T-helper 2 cell (primary cell): ENCODE measurements at regions not wholly inside any gene's neighbourhood (a gene's known extent, or its start where the extent isn't known, plus 50 kb on each side); places are given as distances from the start of the nearest gene placed in this dataset.

ENCODE experiments used
- DNase-seq, 5 experiments: peaks; one replicate each; pipeline versions ENCODE4 v3.0.0 to v3.0.0-alpha.2; 2012 to 2022

GRCh38 chr3:189118896-189119295 lies 52.9 kb upstream of the TPRG1 start:
- DNase-seq = no peak

- DNase-seq = no peak
Measured at GRCh38 chr3:189119950-189120349, 51.8 kb upstream of the TPRG1 start.

DNA sequence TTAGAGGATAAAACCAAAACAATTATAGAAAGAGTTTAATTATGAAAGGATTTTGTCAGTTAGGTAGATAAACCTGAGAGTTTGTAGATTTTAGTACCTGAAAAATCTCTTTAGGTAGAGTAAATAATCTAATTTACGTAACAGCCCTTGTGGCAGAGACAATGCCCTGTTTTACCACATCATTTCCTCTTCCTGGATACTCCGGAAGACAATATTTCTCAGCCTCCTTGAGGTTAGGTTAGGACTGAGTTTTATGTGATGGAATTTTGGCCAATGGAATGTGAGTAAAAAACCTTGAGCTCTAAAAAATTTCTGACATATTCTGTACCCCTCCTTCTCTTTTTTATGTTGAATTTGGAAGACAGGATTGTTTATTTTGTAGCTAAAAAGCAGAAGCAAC lies 50.7 kb upstream of the TPRG1 start:
- DNase-seq = peak in 2 of 5 experiments; percentile 38 to 44
